ENCODE measurements at regions not wholly inside any gene's neighbourhood (a gene's known extent, or its start where the extent isn't known, plus 50 kb on each side); places are given as distances from the start of the nearest gene placed in this dataset.

DNA sequence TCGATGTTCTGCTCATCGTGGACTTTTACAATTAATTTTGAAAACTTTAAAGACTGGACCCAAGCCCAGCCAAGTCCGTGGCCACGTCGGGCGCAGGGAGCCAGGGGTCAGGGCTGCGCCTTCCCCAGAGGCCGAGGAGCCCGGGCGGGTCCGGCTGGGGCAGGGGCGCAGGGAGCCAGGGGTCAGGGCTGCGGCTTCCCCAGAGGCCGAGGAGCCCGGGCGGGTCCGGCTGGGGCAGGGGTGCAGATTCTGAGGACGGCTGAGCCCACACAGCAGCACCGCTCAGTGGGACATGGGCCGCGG, 75.2 kb downstream of the MICALL2 start:
- in situ Hi-C loops (cut with MboI; ENCODE audit: low pct_unique_long_range_greater_than_20kb, low sequenced_read_pairs), result no loop called here
- DNase-seq, result no peak

Data from KBM-7 (cell line).